ENCODE measurements at regions not wholly inside any gene's neighbourhood (a gene's known extent, or its start where the extent isn't known, plus 50 kb on each side); places are given as distances from the start of the nearest gene placed in this dataset.

- H3K36me3 Mint-ChIP-seq (ENCODE audit: low read depth), result peaks cover 3% of the 10 kb centered on the region
- no peak overlapping the region for H3K27ac Mint-ChIP-seq
- H3K4me1 Mint-ChIP-seq (ENCODE audit: low read depth), result peaks cover 19% of the 10 kb centered on the region
- no peak for DNase-seq
- H3K4me3 Mint-ChIP-seq, result no peak overlapping the region
- H3K9me3 Mint-ChIP-seq, result peaks cover 3% of the 10 kb centered on the region
- peaks cover 53% of the 10 kb centered on the region for H3K27me3 Mint-ChIP-seq
These were observed 91.9 kb upstream of the JAZF1 start for GRCh38 chr7:28272461-28272877.

GRCh38 chr7:28276298-28276697 lies 95.7 kb upstream of the JAZF1 start:
- no peak overlapping the region for H3K27ac Mint-ChIP-seq
- DNase-seq, result no peak
- H3K36me3 Mint-ChIP-seq (ENCODE audit: low read depth), result peaks cover 3% of the 10 kb centered on the region
- peaks cover 6% of the 10 kb centered on the region for H3K4me1 Mint-ChIP-seq (ENCODE audit: low read depth)
- H3K4me3 Mint-ChIP-seq, result no peak overlapping the region
- H3K9me3 Mint-ChIP-seq, result peaks cover 3% of the 10 kb centered on the region
- H3K27me3 Mint-ChIP-seq, result peaks cover 44% of the 10 kb centered on the region

GRCh38 chr7:28277364-28277763 lies 96.8 kb upstream of the JAZF1 start:
- peaks cover 3% of the 10 kb centered on the region for H3K36me3 Mint-ChIP-seq (ENCODE audit: low read depth)
- DNase-seq, result no peak
- no peak overlapping the region for H3K27ac Mint-ChIP-seq
- H3K27me3 Mint-ChIP-seq, result peaks cover 43% of the 10 kb centered on the region
- H3K4me1 Mint-ChIP-seq (ENCODE audit: low read depth), result peaks cover 3% of the 10 kb centered on the region
- no peak overlapping the region for H3K4me3 Mint-ChIP-seq
- H3K9me3 Mint-ChIP-seq, result peaks cover 3% of the 10 kb centered on the region

GRCh38 chr7:28277958-28278357 lies 97.4 kb upstream of the JAZF1 start:
- Mint-ChIP-seq H3K9me3 (peaks cover 3% of the 10 kb centered on the region), H3K36me3 (ENCODE audit: low read depth) (peaks cover 3% of the 10 kb centered on the region), H3K27me3 (peaks cover 43% of the 10 kb centered on the region), H3K4me1 (ENCODE audit: low read depth) (no peaks in the 10 kb centered on the region), H3K4me3 (no peak overlapping the region), H3K27ac (no peak overlapping the region)
- no peak for DNase-seq

- H3K27me3 Mint-ChIP-seq, result peaks cover 49% of the 10 kb centered on the region
- no peaks in the 10 kb centered on the region for H3K4me1 Mint-ChIP-seq (ENCODE audit: low read depth)
- DNase-seq, result no peak
- no peak overlapping the region for H3K4me3 Mint-ChIP-seq
- no peaks in the 10 kb centered on the region for H3K36me3 Mint-ChIP-seq (ENCODE audit: low read depth)
- H3K27ac Mint-ChIP-seq, result no peak overlapping the region
- no peaks in the 10 kb centered on the region for H3K9me3 Mint-ChIP-seq
These were observed 99.9 kb upstream of the JAZF1 start for GRCh38 chr7:28280516-28280915.

GRCh38 chr7:28290496-28290895 lies 109.9 kb upstream of the JAZF1 start:
- DNase-seq, result no peak
- Mint-ChIP-seq H3K4me3 (no peak overlapping the region), H3K27ac (no peak overlapping the region), H3K4me1 (ENCODE audit: low read depth) (peaks cover 31% of the 10 kb centered on the region), H3K27me3 (peaks cover 69% of the 10 kb centered on the region), H3K9me3 (no peaks in the 10 kb centered on the region), H3K36me3 (ENCODE audit: low read depth) (no peaks in the 10 kb centered on the region)

- Mint-ChIP-seq H3K9me3 (no peaks in the 10 kb centered on the region), H3K27ac (no peak overlapping the region), H3K36me3 (ENCODE audit: low read depth) (no peaks in the 10 kb centered on the region), H3K4me1 (ENCODE audit: low read depth) (peaks cover 31% of the 10 kb centered on the region), H3K27me3 (peaks cover 65% of the 10 kb centered on the region), H3K4me3 (no peak overlapping the region)
- no peak for DNase-seq
These were observed 111.0 kb upstream of the JAZF1 start for GRCh38 chr7:28291559-28291958.

- H3K27me3 Mint-ChIP-seq, result peaks cover 55% of the 10 kb centered on the region
- H3K4me1 Mint-ChIP-seq (ENCODE audit: low read depth), result peaks cover 29% of the 10 kb centered on the region
- H3K4me3 Mint-ChIP-seq, result no peak overlapping the region
- no peak for DNase-seq
- H3K36me3 Mint-ChIP-seq (ENCODE audit: low read depth), result no peaks in the 10 kb centered on the region
- no peaks in the 10 kb centered on the region for H3K9me3 Mint-ChIP-seq
- peak overlapping the region; percentile 86 for H3K27ac Mint-ChIP-seq
These were observed 112.4 kb upstream of the JAZF1 start for GRCh38 chr7:28292834-28293526.

- H3K9me3 Mint-ChIP-seq, result no peaks in the 10 kb centered on the region
- no peak overlapping the region for H3K4me3 Mint-ChIP-seq
- H3K27me3 Mint-ChIP-seq, result peaks cover 50% of the 10 kb centered on the region
- H3K4me1 Mint-ChIP-seq (ENCODE audit: low read depth), result peaks cover 31% of the 10 kb centered on the region
- H3K36me3 Mint-ChIP-seq (ENCODE audit: low read depth), result no peaks in the 10 kb centered on the region
- H3K27ac Mint-ChIP-seq, result no peak overlapping the region
- DNase-seq, result no peak
These were observed 112.9 kb upstream of the JAZF1 start for GRCh38 chr7:28293527-28293835.

- Mint-ChIP-seq H3K27me3 (peaks cover 30% of the 10 kb centered on the region), H3K27ac (no peak overlapping the region), H3K9me3 (no peaks in the 10 kb centered on the region), H3K4me3 (no peak overlapping the region), H3K4me1 (ENCODE audit: low read depth) (peaks cover 23% of the 10 kb centered on the region), H3K36me3 (ENCODE audit: low read depth) (no peaks in the 10 kb centered on the region)
- DNase-seq, result peak; percentile 61
These were observed 115.5 kb upstream of the CREB5 start for GRCh38 chr7:28296571-28297483.

- H3K27ac Mint-ChIP-seq, result no peak overlapping the region
These were observed 114.4 kb upstream of the CREB5 start for GRCh38 chr7:28297801-28298459.

GRCh38 chr7:28298870-28299518 lies 113.3 kb upstream of the CREB5 start:
- H3K4me3 Mint-ChIP-seq, result no peak overlapping the region
- no peaks in the 10 kb centered on the region for H3K9me3 Mint-ChIP-seq
- no peaks in the 10 kb centered on the region for H3K36me3 Mint-ChIP-seq (ENCODE audit: low read depth)
- peaks cover 24% of the 10 kb centered on the region for H3K27me3 Mint-ChIP-seq
- no peak overlapping the region for H3K27ac Mint-ChIP-seq
- DNase-seq, result no peak
- peaks cover 3% of the 10 kb centered on the region for H3K4me1 Mint-ChIP-seq (ENCODE audit: low read depth)

More at GRCh38 chr7:28297801-28298459, 114.4 kb upstream of the CREB5 start:
- Mint-ChIP-seq H3K4me3 (no peak overlapping the region), H3K36me3 (ENCODE audit: low read depth) (no peaks in the 10 kb centered on the region), H3K27me3 (peaks cover 24% of the 10 kb centered on the region), H3K4me1 (ENCODE audit: low read depth) (peaks cover 12% of the 10 kb centered on the region), H3K9me3 (no peaks in the 10 kb centered on the region)
- DNase-seq, result no peak

GRCh38 chr7:28299556-28299955 lies 112.8 kb upstream of the CREB5 start:
- H3K4me3 Mint-ChIP-seq, result no peak overlapping the region
- H3K9me3 Mint-ChIP-seq, result no peaks in the 10 kb centered on the region
- no peak overlapping the region for H3K27ac Mint-ChIP-seq
- H3K4me1 Mint-ChIP-seq (ENCODE audit: low read depth), result peaks cover 3% of the 10 kb centered on the region
- no peak for DNase-seq
- peaks cover 19% of the 10 kb centered on the region for H3K27me3 Mint-ChIP-seq
- H3K36me3 Mint-ChIP-seq (ENCODE audit: low read depth), result no peaks in the 10 kb centered on the region

GRCh38 chr7:28300488-28300887 lies 111.8 kb upstream of the CREB5 start:
- Mint-ChIP-seq H3K27me3 (peaks cover 11% of the 10 kb centered on the region), H3K27ac (no peak overlapping the region), H3K9me3 (no peaks in the 10 kb centered on the region), H3K4me3 (no peak overlapping the region), H3K4me1 (ENCODE audit: low read depth) (peaks cover 3% of the 10 kb centered on the region), H3K36me3 (ENCODE audit: low read depth) (no peaks in the 10 kb centered on the region)
- no peak for DNase-seq
